ENCODE measurements at regions not wholly inside any gene's neighbourhood (a gene's known extent, or its start where the extent isn't known, plus 50 kb on each side); places are given as distances from the start of the nearest gene placed in this dataset.

DNA sequence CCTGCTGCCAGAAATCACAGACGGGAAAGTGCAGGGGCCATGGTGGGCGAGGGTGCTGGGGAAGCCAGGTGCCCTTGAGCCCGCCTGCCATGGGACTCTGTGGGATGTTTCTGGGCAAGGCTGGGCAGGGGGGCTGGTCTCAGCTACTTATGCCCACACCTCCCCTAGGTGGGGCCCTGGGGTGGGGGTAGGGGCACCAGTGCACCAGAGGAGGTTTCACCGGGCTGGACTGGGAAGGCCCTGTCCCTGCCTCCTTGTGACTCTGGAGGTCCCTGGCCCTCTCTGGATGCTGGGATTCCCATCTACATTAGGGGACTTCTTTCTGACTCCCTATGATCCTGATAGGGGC is 75.2 kb upstream of the WNT11 start:
- TF ChIP-seq, protein P1, sequence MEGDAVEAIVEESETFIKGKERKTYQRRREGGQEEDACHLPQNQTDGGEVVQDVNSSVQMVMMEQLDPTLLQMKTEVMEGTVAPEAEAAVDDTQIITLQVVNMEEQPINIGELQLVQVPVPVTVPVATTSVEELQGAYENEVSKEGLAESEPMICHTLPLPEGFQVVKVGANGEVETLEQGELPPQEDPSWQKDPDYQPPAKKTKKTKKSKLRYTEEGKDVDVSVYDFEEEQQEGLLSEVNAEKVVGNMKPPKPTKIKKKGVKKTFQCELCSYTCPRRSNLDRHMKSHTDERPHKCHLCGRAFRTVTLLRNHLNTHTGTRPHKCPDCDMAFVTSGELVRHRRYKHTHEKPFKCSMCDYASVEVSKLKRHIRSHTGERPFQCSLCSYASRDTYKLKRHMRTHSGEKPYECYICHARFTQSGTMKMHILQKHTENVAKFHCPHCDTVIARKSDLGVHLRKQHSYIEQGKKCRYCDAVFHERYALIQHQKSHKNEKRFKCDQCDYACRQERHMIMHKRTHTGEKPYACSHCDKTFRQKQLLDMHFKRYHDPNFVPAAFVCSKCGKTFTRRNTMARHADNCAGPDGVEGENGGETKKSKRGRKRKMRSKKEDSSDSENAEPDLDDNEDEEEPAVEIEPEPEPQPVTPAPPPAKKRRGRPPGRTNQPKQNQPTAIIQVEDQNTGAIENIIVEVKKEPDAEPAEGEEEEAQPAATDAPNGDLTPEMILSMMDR (IDR thresholded peaks at IDR 0.05) = no peak
- TF ChIP-seq POLR2A (IDR thresholded peaks at IDR 0.05) = no peak
- no peak for TF ChIP-seq POLR2AphosphoS5 (IDR thresholded peaks at IDR 0.05)
